IPS DF 4.7 (cell line): ENCODE measurements at regions not wholly inside any gene's neighbourhood (a gene's known extent, or its start where the extent isn't known, plus 50 kb on each side); places are given as distances from the start of the nearest gene placed in this dataset.
"Not testable (repeated sequence)": the region's sequence is repeated elsewhere in the genome, so short reads cannot be mapped to it uniquely, and the experiment has no call there.

Experiments
- DNase-seq: peaks from one replicate; pipeline ENCODE4 v3.0.0-alpha.2; 2013; ENCODE audit warnings: low spot score; ENCODE audit errors: extremely low read depth

GRCh38 chr1:204780630-204781029 lies 90.0 kb upstream of the NFASC start:
- no peak for DNase-seq

- no peak for DNase-seq
Measured at GRCh38 chr1:204782118-204782700, 88.5 kb upstream of the NFASC start.

- not testable (repeated sequence) for DNase-seq
Measured at GRCh38 chr1:204785023-204785422, 85.6 kb upstream of the NFASC start.

- DNase-seq = no peak
Measured at GRCh38 chr1:204788470-204788869, 82.2 kb upstream of the NFASC start.

- peak; percentile 76 for DNase-seq
Measured at GRCh38 chr1:204791453-204792353, 79.0 kb upstream of the NFASC start.

GRCh38 chr1:204792354-204792692 lies 78.3 kb upstream of the NFASC start:
- DNase-seq = no peak

- no peak for DNase-seq
Measured at GRCh38 chr1:204793259-204793914, 77.3 kb upstream of the NFASC start.

GRCh38 chr1:204796886-204797285 lies 73.8 kb upstream of the NFASC start:
- DNase-seq = not testable (repeated sequence)

GRCh38 chr1:204797401-204797800 lies 73.3 kb upstream of the NFASC start:
- DNase-seq = no peak

GRCh38 chr1:204799630-204800029 lies 71.0 kb upstream of the NFASC start:
- no peak for DNase-seq

GRCh38 chr1:204801211-204801610 lies 69.5 kb upstream of the NFASC start:
- DNase-seq = no peak

GRCh38 chr1:204802401-204803175 lies 68.1 kb upstream of the NFASC start:
- no peak for DNase-seq

- DNase-seq = no peak
Measured at GRCh38 chr1:204803607-204804006, 67.1 kb upstream of the NFASC start.

- DNase-seq = peak; percentile 72
Measured at GRCh38 chr1:204806943-204807687, 63.5 kb upstream of the NFASC start.

GRCh38 chr1:204809488-204809887 lies 61.2 kb upstream of the NFASC start:
- DNase-seq = no peak

GRCh38 chr1:204812842-204813241 lies 57.8 kb upstream of the NFASC start:
- no peak for DNase-seq

GRCh38 chr1:204813522-204813921 lies 57.1 kb upstream of the NFASC start:
- DNase-seq = no peak

- no peak for DNase-seq
Measured at GRCh38 chr1:204814166-204814884, 56.3 kb upstream of the NFASC start.

- DNase-seq = no peak
Measured at GRCh38 chr1:204817341-204817740, 53.3 kb upstream of the NFASC start.

GRCh38 chr1:204818998-204819397 lies 51.7 kb upstream of the NFASC start:
- no peak for DNase-seq
